Anterior cingulate cortex (tissue), 58 donors: ENCODE measurements at regions not wholly inside any gene's neighbourhood (a gene's known extent, or its start where the extent isn't known, plus 50 kb on each side); places are given as distances from the start of the nearest gene placed in this dataset.

Experiments
- DNase-seq, 58 donors: peaks; one replicate each; lab custom pipeline; 2025; lab: John Stamatoyannopoulos, UW

DNA sequence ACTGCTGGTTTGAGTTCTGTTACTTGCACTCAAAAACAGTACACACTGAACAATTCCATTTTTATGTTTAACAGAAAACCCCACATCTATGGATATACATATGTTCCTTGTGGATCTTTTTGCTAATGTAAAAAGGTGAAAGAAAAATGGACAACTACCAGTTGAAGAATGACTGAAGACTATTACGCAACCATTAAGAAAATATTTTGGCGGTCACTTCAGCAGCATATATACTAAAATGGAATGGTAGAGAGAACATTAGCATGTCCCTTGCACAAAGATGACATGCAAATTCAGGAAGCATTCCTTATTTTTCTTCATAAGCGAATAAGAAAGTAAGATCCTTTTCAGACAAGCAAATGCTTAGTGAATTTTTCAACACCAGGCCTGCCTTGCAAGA, 84.6 kb upstream of the FMR1 start:
- DNase-seq = no peak

DNA sequence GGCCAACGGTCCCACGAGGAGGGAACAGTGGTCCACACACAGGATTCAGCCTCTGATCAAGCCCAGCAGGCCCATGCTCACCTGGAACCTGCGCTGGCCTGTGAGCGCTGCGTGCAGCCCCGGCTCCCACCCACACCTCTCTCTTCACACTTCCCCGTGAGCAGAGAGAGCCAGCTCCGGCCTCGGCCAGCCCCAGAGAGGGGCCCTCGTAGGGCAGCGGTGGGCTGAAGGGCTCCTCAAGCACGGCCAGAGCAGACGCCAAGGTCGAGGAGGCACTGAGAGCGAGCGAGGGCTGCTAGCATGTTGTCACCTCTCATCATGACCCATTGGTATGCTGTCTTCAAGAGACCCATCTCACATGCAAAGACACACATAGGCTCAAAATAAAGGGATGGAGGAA, 83.0 kb upstream of the FMR1 start:
- DNase-seq = no peak

DNA sequence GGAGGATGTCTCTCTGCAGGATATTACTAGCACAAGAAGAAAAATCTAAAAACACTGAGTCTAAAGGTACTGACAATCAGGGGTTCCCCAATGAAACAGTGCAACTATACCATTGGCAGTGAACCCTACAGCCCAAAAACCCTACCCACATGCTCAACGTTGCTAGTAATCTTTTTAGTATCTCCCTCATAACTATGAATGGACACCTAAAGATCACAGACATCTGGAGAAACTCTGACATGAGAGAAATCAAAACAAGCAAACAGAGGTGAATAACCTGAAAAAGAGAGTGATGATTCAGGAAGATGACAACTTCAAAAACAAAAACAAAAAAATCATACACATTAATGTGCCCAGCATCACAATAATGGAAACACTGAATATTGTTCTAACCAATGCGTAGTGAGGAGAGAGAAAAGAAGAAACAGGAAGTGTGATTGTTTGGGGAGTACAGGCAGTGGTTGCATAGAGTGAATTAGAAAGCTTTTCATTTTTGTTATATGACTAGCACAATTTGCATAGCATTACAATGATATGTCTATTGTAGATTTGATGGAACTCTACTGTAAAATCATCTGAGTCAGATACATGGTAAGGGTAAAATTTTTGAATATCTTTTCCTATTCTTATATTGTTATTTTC, 78.9 kb upstream of the FMR1 start:
- DNase-seq = no peak

DNA sequence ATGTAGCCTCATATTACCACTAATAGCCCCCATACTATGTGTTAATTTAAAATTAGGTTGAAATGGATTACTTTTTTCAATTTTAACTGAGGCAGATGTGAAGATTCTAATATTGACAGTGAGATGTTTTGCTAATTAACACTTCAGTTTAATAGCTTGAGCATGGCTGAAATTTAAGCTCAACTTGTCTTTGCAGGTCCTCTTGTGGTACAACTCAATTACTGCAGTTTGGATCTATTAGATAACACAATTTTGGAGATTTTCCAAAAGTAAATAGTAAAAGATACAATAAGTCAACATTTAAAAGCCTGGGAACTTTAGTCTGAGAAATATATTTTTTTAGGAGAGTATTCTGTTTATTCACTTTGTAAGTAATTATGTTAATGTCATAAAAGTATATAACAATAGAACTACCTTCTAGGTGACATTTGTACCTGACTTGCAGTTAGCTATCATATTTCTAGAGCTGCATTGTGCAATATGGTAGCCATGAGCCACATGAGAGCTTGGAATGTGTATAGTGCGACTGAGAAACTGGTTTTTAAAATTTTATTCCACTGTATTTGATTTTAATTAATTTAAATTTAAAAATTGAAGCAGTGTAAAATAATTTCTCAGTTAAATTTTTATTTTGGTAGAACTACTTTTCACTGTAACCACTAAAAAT, 73.1 kb upstream of the FMR1 start:
- no peak for DNase-seq

DNA sequence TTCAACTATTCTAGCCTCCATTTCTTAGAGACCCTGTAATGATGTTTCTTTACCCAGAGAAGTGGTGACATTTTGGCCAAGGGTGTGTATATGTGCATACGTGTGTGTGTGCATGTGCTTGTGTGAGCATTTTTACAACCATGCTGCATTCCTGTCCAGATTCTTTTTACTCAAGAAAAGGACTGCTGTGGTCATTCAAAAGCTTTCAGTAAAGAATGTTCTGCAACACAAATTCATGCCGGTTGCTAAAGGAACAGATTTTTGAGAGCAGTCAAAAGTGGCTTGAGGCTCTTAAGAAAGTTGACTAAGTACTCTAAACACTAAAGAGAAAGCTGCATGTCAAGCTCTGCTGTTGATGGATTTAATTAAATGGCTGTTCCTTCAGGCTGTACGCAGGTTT, 65.0 kb upstream of the FMR1 start:
- no peak for DNase-seq

DNA sequence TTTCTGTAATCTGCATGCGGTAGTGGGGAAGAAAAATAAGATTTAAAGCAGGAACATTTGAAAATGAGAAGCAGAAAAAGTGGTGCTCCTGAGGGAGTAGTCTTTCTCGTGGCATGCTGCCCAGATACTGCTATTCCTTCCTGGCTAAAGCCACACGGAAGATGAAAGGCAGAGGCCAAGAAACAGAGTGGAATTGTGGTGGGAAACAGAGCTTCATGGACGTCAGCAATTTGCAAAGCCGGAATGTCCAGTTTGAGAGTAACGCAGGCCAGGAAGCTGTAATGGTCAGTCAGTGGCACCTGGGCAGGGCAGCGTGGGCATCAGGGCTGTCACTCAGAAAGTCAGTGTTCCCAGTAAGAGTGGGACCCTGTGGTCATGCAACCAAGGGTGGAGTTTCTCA, 63.7 kb upstream of the FMR1 start:
- no peak for DNase-seq

DNA sequence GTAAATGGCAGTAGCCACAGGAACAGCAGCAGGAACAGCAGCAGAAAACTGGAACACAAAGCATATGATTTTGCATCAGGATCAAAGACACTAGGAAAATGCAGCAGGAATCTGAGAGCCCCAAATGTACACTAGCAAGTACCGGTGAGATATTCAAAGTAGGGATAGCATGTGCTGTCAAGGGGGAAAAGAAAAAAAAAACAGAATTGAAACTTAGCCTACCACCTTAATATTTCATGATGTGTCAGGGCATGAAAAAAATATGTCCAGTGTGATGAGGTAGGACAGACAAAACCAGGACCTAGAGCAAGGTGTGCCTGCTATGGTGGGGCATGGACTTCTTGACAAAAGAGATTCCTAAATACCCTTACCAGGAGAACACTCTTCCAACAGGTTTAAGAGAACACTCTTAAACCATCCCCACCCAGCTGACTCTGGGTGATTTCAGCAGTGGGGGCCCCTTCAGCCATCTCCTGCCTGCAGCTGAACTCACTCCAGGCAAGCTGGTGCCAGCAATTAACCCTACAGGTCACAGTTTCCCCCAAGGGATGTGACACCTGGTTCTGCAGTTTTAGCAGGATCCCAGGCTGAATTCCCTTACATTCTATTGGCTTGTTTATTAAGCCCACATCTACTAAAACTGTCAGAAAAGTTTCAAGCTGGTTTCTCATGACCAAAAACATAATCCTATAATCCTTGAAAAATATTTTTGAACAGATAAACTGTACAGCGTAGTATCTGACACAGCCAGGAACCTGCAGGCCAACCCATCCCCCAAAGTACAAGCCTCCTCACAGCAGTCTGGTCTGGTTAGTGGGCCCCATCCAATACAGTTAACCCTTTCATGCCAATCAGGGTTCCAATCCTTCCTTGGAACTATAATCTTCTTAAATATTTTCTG, 62.9 kb upstream of the FMR1 start:
- DNase-seq = no peak

DNA sequence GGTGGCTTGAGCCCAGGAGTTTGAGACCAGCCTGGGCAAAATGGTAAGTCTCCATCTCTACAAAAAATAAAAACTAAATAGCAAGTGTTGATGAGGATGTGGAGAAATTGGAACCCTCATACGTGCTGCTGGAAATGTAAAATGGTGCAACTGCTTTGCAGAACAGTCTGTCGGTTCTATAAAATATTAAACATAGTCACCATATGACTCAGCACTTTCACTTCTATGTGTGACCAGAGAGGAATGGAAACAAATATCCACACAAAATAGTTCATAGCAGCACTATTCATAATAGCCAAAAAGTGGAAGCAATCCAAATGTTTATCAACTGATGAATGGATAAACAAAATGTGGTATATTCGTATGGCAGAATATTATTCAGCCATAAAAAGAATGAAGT, 60.8 kb upstream of the FMR1 start:
- no peak for DNase-seq

DNA sequence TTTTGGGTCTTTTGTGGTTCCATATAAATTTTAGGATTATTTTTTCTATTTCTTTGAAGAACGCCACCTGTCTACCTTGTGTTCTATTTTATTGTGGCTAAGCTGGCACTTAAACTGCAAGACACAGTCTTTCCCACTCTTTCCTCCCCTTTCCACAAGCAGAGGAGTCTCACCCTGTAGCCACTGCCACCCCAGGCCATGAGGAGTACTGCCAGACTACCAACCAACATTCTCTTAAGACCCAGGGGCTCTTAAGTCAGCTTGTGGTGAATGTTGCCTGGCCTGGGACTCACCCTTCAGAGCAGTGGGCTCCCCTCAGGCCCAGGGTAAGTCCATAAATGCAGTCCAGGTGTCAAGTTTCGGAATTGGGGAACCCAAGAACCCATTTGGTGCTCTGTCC, 58.0 kb upstream of the FMR1 start:
- DNase-seq = no peak

DNA sequence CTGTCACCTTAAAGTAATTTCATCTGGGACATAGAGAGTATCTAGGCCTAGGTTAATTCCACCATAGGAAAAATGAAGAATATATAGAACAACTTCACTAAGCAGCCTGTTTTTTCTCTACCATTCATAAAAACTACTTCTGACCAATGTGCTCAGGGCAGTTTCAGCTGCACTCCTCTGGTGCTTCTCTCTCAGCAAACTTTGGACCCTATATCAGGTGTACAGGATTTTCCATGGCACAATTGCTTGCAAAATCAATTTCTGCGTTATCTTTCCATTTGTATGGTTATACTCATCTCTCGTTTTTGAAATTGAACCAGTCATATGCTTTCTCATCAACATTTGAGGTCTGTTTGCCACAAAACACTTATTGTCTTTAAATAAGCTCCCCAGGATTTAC, 52.1 kb upstream of the FMR1 start:
- no peak for DNase-seq
